WTC11 (cell line): ENCODE measurements at regions not wholly inside any gene's neighbourhood (a gene's known extent, or its start where the extent isn't known, plus 50 kb on each side); places are given as distances from the start of the nearest gene placed in this dataset.

ENCODE experiments used
- ERG ChIP-seq: fragments of 250-450 bp; sonication (Bioruptor Pico); IDR thresholded peaks from 2 replicates; pipeline ENCODE4 v1.8.0; 2021; ENCODE audit warnings: mild to moderate bottlenecking
- MYBL2 ChIP-seq: sonication (generic); formaldehyde crosslinking; IDR thresholded peaks from 2 replicates; pipeline ENCODE4 v1.8.1; 2023; ENCODE audit warnings: mild to moderate bottlenecking, moderate library complexity, missing genetic modification reagents
- NFYB ChIP-seq: sonication (generic); formaldehyde crosslinking; conservative IDR thresholded peaks from 2 replicates; pipeline ENCODE4 v1.8.0; 2022; ENCODE audit warnings: low read depth, missing genetic modification reagents
- RORB ChIP-seq: fragments of 250-450 bp; sonication (Bioruptor Pico); IDR thresholded peaks from 2 replicates; pipeline ENCODE4 v1.9.0; 2021; ENCODE audit warnings: mild to moderate bottlenecking
- ZBTB21 ChIP-seq: sonication (generic); formaldehyde crosslinking; IDR thresholded peaks from 2 replicates; pipeline ENCODE4 v1.8.1; 2023; ENCODE audit warnings: mild to moderate bottlenecking, missing genetic modification reagents, borderline replicate concordance
- TF ChIP-seq, protein P1 (sequence below): fragments of 200-600 bp; IDR thresholded peaks from 2 replicates; pipeline ENCODE4 v1.8.0; 2022; ENCODE audit warnings: antibody characterized with exemption
- TF ChIP-seq, protein P2 (sequence below): sonication (generic); formaldehyde crosslinking; IDR thresholded peaks from 2 replicates; pipeline ENCODE4 v1.8.1; 2022; ENCODE audit warnings: low read depth, mild to moderate bottlenecking, moderate library complexity, missing genetic modification reagents, borderline replicate concordance
- TF ChIP-seq, protein P3 (sequence below): sonication (generic); formaldehyde crosslinking; IDR thresholded peaks from 2 replicates; pipeline ENCODE4 v1.8.0; 2023; ENCODE audit warnings: missing genetic modification reagents, mild to moderate bottlenecking, borderline replicate concordance

DNA sequence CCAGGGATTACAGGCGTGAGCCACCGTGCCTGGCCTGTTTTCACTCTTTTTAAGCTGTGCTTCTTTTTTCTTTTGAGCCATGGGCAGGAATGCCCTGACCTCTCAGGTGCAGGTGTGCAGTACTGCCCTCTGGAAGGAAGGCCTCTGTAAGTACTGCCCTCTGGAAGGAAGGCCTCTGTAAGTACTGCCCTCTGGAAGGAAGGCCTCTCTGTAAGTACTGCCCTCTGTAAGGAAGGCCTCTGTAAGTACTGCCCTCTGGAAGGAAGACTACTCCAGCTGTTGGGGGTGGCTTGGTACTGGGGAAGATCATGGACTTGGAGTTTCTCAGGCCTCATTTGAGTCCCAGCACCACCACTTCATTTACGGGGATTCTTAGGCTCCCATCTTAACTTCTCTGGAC lies 248.5 kb upstream of the ID2 start:
- TF ChIP-seq, protein P1, sequence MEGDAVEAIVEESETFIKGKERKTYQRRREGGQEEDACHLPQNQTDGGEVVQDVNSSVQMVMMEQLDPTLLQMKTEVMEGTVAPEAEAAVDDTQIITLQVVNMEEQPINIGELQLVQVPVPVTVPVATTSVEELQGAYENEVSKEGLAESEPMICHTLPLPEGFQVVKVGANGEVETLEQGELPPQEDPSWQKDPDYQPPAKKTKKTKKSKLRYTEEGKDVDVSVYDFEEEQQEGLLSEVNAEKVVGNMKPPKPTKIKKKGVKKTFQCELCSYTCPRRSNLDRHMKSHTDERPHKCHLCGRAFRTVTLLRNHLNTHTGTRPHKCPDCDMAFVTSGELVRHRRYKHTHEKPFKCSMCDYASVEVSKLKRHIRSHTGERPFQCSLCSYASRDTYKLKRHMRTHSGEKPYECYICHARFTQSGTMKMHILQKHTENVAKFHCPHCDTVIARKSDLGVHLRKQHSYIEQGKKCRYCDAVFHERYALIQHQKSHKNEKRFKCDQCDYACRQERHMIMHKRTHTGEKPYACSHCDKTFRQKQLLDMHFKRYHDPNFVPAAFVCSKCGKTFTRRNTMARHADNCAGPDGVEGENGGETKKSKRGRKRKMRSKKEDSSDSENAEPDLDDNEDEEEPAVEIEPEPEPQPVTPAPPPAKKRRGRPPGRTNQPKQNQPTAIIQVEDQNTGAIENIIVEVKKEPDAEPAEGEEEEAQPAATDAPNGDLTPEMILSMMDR: no peak
- TF ChIP-seq ERG (CRISPR knock-in tag) (no peak), RORB (no peak), NFYB (no peak), ZBTB21 (CRISPR knock-in tag) (no peak), MYBL2 (CRISPR knock-in tag) (no peak)
- TF ChIP-seq, protein P2, sequence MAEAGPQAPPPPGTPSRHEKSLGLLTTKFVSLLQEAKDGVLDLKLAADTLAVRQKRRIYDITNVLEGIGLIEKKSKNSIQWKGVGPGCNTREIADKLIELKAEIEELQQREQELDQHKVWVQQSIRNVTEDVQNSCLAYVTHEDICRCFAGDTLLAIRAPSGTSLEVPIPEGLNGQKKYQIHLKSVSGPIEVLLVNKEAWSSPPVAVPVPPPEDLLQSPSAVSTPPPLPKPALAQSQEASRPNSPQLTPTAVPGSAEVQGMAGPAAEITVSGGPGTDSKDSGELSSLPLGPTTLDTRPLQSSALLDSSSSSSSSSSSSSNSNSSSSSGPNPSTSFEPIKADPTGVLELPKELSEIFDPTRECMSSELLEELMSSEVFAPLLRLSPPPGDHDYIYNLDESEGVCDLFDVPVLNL: no peak
- TF ChIP-seq, protein P3, sequence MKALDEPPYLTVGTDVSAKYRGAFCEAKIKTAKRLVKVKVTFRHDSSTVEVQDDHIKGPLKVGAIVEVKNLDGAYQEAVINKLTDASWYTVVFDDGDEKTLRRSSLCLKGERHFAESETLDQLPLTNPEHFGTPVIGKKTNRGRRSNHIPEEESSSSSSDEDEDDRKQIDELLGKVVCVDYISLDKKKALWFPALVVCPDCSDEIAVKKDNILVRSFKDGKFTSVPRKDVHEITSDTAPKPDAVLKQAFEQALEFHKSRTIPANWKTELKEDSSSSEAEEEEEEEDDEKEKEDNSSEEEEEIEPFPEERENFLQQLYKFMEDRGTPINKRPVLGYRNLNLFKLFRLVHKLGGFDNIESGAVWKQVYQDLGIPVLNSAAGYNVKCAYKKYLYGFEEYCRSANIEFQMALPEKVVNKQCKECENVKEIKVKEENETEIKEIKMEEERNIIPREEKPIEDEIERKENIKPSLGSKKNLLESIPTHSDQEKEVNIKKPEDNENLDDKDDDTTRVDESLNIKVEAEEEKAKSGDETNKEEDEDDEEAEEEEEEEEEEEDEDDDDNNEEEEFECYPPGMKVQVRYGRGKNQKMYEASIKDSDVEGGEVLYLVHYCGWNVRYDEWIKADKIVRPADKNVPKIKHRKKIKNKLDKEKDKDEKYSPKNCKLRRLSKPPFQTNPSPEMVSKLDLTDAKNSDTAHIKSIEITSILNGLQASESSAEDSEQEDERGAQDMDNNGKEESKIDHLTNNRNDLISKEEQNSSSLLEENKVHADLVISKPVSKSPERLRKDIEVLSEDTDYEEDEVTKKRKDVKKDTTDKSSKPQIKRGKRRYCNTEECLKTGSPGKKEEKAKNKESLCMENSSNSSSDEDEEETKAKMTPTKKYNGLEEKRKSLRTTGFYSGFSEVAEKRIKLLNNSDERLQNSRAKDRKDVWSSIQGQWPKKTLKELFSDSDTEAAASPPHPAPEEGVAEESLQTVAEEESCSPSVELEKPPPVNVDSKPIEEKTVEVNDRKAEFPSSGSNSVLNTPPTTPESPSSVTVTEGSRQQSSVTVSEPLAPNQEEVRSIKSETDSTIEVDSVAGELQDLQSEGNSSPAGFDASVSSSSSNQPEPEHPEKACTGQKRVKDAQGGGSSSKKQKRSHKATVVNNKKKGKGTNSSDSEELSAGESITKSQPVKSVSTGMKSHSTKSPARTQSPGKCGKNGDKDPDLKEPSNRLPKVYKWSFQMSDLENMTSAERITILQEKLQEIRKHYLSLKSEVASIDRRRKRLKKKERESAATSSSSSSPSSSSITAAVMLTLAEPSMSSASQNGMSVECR: no peak
